Astrocyte of the cerebellum (primary cell): ENCODE measurements at regions not wholly inside any gene's neighbourhood (a gene's known extent, or its start where the extent isn't known, plus 50 kb on each side); places are given as distances from the start of the nearest gene placed in this dataset.

Source experiments
- DNase-seq: peaks from one replicate; pipeline ENCODE4 v3.0.0-alpha.2; 2011; ENCODE audit warnings: low read depth
- H3K4me3 ChIP-seq: 2 replicates; pipeline ENCODE4 v1.5.1; 2011; ENCODE audit warnings: mild to moderate bottlenecking, low read depth, low read length, moderate library complexity
- in situ Hi-C: cut with HindIII; loops from 2 replicates; pipeline ENCODE4 v1.10.0; 2017; ENCODE audit warnings: low sequenced_read_pairs
- TF ChIP-seq, protein P1 (sequence below): IDR thresholded peaks from 2 replicates; pipeline ENCODE4 v1.5.1; 2012; ENCODE audit warnings: low read length, low read depth, moderate library complexity, mild to moderate bottlenecking; ENCODE audit errors: missing control alignments

DNA sequence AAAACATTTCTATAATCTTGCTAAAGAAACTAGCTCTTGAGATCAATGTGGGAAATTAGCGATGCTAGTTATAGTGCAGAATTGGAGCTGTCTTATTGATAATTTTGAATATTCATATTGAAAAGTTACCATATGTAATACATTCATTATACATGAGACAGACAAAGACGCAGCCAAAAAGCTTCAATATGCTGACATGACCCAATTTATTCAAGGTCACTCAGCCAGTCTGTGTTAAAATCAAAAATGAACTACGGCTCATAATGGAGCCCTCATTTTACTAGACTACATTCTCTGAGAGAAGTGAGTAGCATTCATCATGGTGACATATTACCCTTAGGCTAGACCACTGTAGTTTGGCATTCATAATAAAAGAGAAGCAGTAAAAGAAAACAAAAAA lies 107.3 kb upstream of the GABRG2 start:
- no peak overlapping the region for H3K4me3 ChIP-seq
- TF ChIP-seq, protein P1, sequence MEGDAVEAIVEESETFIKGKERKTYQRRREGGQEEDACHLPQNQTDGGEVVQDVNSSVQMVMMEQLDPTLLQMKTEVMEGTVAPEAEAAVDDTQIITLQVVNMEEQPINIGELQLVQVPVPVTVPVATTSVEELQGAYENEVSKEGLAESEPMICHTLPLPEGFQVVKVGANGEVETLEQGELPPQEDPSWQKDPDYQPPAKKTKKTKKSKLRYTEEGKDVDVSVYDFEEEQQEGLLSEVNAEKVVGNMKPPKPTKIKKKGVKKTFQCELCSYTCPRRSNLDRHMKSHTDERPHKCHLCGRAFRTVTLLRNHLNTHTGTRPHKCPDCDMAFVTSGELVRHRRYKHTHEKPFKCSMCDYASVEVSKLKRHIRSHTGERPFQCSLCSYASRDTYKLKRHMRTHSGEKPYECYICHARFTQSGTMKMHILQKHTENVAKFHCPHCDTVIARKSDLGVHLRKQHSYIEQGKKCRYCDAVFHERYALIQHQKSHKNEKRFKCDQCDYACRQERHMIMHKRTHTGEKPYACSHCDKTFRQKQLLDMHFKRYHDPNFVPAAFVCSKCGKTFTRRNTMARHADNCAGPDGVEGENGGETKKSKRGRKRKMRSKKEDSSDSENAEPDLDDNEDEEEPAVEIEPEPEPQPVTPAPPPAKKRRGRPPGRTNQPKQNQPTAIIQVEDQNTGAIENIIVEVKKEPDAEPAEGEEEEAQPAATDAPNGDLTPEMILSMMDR: no peak
- in situ Hi-C loops: no loop called here
- no peak for DNase-seq

DNA sequence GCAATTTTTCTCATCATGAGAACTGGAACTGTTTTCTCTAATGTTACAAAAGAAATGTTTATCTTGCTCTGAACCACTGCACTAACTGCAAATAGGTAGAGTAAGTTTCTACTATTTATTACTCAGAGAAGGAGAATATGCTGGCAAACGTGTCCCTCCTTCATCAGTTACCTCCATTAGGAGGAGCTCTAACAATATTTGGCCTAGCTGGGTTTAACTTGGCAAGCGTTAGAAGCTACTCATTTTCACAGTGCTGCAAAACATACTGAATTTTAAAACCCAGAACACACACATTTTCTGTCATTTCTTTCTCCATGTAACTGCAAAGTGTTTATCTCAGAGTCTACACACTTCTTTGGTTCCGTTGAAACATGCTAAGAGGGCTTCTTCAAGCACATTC lies 101.0 kb upstream of the GABRG2 start:
- DNase-seq: peak; percentile 1
- H3K4me3 ChIP-seq: no peak overlapping the region
- TF ChIP-seq, protein P1: peak; percentile 17
- in situ Hi-C loops: no loop called here

DNA sequence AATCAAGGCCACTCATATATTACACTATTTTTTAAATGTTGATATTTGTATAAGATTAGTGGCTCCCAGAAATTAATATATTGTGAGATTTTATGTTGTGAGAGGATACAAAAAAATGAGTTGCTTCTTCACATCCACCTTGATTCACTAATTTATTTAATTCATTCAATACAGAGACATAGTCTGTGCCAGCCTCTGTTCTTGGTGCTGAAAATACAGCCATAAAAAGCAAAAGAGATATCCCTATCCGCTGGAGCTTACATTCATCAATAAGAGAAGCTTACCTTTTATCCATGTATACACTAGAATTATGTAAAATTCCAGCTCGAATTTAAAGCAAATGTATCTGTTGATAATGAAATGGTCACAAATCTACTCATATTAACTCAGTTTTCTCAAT lies 92.2 kb upstream of the GABRG2 start:
- no peak for DNase-seq
- in situ Hi-C loops: no loop called here
- H3K4me3 ChIP-seq: no peak overlapping the region
- TF ChIP-seq, protein P1: no peak

DNA sequence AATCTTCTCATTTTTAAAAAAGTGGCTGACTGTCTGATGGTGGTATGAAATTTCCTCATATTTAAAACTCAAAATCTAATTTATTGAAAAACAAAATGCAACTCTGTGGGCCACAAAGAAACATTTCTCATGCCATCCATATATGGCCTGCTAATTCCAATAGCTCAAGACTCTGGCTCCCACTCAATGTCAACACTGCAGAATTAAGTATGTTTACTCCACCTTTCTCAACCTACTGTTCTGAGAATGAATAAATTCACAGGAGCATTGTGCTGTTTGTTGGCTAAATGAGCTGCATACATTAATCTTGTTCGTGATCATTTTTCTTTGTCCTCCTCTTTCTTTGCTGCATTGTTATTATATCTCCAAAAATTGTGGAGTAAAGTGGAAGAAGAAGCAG lies 79.5 kb upstream of the GABRG2 start:
- DNase-seq: no peak
- in situ Hi-C loops: no loop called here
- TF ChIP-seq, protein P1: no peak
- no peak overlapping the region for H3K4me3 ChIP-seq
